ENCODE measurements at regions not wholly inside any gene's neighbourhood (a gene's known extent, or its start where the extent isn't known, plus 50 kb on each side); places are given as distances from the start of the nearest gene placed in this dataset.
A peak's percentile ranks its signal among the peaks of the same experiment; 100 is the strongest.

DNA sequence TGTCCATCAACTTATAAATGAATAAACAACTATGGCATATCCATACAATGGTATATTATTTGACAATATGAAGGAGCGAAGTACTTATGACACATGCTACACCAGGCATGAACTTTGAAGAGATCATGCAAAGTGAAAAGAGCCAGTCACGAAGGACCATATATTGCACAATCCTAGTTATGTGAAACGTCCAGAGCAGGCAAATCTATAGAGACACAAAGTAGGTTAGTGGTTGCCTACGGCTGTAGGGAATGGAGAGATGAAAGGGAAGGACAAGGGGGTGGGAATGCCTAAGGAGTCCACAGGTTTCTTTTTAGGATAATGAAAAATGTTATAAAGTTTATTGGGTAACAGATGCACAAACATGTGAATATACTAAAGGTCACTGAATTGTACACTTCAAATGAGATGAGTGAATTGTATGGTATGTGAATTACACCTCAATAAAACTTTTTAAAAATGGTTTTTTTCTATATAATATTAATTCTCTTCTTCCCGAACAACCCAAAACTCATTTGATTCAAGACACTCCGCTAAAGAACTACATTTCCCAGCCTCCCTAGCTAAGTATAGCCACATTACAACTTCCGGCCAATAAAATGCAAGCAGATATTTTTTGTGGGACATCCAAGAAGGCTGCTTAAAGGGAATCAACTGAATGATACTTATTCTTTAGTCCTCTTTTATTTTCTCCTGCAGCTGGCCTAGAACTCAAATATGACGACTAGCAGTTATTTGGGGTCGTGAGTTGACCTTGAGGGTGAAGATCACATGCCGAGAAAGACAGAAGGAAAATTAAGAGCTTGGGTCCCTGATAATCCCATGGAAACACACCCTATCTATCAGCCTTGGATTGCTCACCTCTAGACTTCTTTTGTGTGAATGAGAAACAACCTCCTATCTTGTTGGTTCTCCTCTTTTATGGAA, 187.2 kb downstream of the TTC8 start:
- H3K23ac ChIP-seq (ENCODE audit: low read depth, low read length, poor library complexity), result no peak overlapping the region
- WGBS, 2 donors (ENCODE audit: extremely low coverage in 2 of 2, insufficient read length in 2 of 2, insufficient replicate concordance in 1 of 2), result no CpG with 5 or more reads among the region's 10 CpGs
- no peak overlapping the region for H4K91ac ChIP-seq (ENCODE audit: low read depth, low read length, poor library complexity)
- H3K18ac ChIP-seq (ENCODE audit: low read length), result no peak overlapping the region
- H3K14ac ChIP-seq (ENCODE audit: low read length), result no peak overlapping the region
- H4K8ac ChIP-seq (ENCODE audit: low read depth, low read length), result no peak overlapping the region
- H3K9ac ChIP-seq (ENCODE audit: low read depth, low read length, poor library complexity), result no peak overlapping the region
- H2BK12ac ChIP-seq (ENCODE audit: low read length), result no peak overlapping the region
- DNase-seq (ENCODE audit: low spot score), result no peak
- H3K4me3 ChIP-seq (ENCODE audit: low read length in 2 of 2), result no peak overlapping the region
- no peak overlapping the region for H3K27ac ChIP-seq (replicated peaks; ENCODE audit: low read length)
- H3K4me2 ChIP-seq (ENCODE audit: insufficient read depth, low read length, poor library complexity, severe bottlenecking), result no peak overlapping the region
- H3K4ac ChIP-seq (ENCODE audit: low read length), result no peak overlapping the region
- no peaks in the 10 kb centered on the region for H3K27me3 ChIP-seq (ENCODE audit: control insufficient read depth in 3 of 3, insufficient read depth in 3 of 3, low read depth in 1 of 3, low read length in 3 of 3)
- H2AK5ac ChIP-seq (ENCODE audit: low read depth, low read length), result no peak overlapping the region
- no peaks in the 10 kb centered on the region for H3K4me1 ChIP-seq (ENCODE audit: control insufficient read depth in 2 of 2, insufficient read depth in 1 of 2, low read depth in 1 of 2, low read length in 2 of 2)
- H2BK120ac ChIP-seq (ENCODE audit: low read depth, low read length), result no peak overlapping the region
- H2BK15ac ChIP-seq (ENCODE audit: low read length), result no peak overlapping the region
- no peaks in the 10 kb centered on the region for H3K79me1 ChIP-seq (ENCODE audit: low read depth, low read length)
- no peak overlapping the region for H2AFZ ChIP-seq (ENCODE audit: low read length)
- H3K36me3 ChIP-seq (replicated peaks in 1 of 2; ENCODE audit: control insufficient read depth in 2 of 2, insufficient read depth in 2 of 2, low read length in 2 of 2), result no peaks in the 10 kb centered on the region
- no peak overlapping the region for H2BK5ac ChIP-seq (ENCODE audit: low read length)
- H3K9me3 ChIP-seq (replicated peaks in 1 of 2; ENCODE audit: control insufficient read depth in 2 of 2, insufficient read depth in 1 of 2, low read depth in 1 of 2, low read length in 2 of 2), result peaks cover 0 to 2% of the 10 kb centered on the region in 2 donors

DNA sequence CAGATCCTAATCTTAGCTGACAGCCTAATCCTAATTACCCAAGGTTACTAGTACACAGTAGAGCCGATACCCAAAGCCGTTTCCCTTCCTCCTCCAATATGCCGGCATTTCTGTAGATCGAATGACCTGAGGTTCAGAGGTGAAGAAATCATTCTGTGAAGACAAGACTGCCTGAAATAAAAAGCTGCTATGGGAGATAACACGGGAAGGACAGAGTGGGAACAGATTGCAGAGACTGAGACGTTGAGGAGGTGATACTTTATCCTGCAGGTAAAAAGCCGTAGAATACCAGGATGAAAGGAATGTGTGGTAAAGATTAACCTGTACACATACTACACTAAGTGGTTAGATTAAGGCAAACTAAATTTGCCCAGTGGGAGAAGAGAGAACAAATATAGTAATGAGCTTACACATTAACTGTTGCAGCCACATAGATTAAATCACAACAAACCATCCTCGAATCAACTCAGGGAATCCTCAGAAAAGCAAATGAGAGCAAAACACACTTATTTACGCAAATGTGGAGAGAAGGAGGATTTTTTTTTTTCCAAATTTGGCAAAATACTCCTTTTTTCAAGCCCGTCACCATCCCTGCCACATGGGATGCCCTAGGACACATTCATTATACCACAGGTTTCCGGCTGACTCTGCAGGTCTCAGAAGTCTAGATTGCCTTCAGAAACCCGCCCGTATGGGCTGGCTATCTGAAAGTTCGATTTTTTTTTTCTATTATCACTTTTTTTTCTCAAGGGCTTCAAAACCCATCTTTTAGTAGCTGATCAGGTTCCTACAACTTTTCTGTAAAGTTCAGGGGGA, 188.0 kb downstream of the TTC8 start:
- Histone ChIP-seq H4K8ac (ENCODE audit: low read depth, low read length) (no peak overlapping the region), H3K79me1 (ENCODE audit: low read depth, low read length) (no peaks in the 10 kb centered on the region), H3K4me2 (ENCODE audit: insufficient read depth, low read length, poor library complexity, severe bottlenecking) (no peak overlapping the region), H2BK15ac (ENCODE audit: low read length) (no peak overlapping the region), H3K18ac (ENCODE audit: low read length) (no peak overlapping the region), H3K4ac (ENCODE audit: low read length) (no peak overlapping the region), H2BK12ac (ENCODE audit: low read length) (no peak overlapping the region), H3K9me3 (replicated peaks in 1 of 2; ENCODE audit: control insufficient read depth in 2 of 2, insufficient read depth in 1 of 2, low read depth in 1 of 2, low read length in 2 of 2) (peaks cover 0 to 2% of the 10 kb centered on the region in 2 donors), H3K4me1 (ENCODE audit: control insufficient read depth in 2 of 2, insufficient read depth in 1 of 2, low read depth in 1 of 2, low read length in 2 of 2) (no peaks in the 10 kb centered on the region), H4K91ac (ENCODE audit: low read depth, low read length, poor library complexity) (no peak overlapping the region), H2BK120ac (ENCODE audit: low read depth, low read length) (no peak overlapping the region), H3K4me3 (ENCODE audit: low read length in 2 of 2) (no peak overlapping the region), H3K27me3 (ENCODE audit: control insufficient read depth in 3 of 3, insufficient read depth in 3 of 3, low read depth in 1 of 3, low read length in 3 of 3) (no peaks in the 10 kb centered on the region), H2AK5ac (ENCODE audit: low read depth, low read length) (no peak overlapping the region), H3K9ac (ENCODE audit: low read depth, low read length, poor library complexity) (no peak overlapping the region), H3K27ac (replicated peaks; ENCODE audit: low read length) (no peak overlapping the region), H3K36me3 (replicated peaks in 1 of 2; ENCODE audit: control insufficient read depth in 2 of 2, insufficient read depth in 2 of 2, low read length in 2 of 2) (no peaks in the 10 kb centered on the region), H2AFZ (ENCODE audit: low read length) (no peak overlapping the region), H3K23ac (ENCODE audit: low read depth, low read length, poor library complexity) (no peak overlapping the region), H3K14ac (ENCODE audit: low read length) (no peak overlapping the region), H2BK5ac (ENCODE audit: low read length) (no peak overlapping the region)
- DNase-seq (ENCODE audit: low spot score), result no peak
- no CpG with 5 or more reads among the region's 14 CpGs for WGBS, 2 donors (ENCODE audit: extremely low coverage in 2 of 2, insufficient read length in 2 of 2, insufficient replicate concordance in 1 of 2)

DNA sequence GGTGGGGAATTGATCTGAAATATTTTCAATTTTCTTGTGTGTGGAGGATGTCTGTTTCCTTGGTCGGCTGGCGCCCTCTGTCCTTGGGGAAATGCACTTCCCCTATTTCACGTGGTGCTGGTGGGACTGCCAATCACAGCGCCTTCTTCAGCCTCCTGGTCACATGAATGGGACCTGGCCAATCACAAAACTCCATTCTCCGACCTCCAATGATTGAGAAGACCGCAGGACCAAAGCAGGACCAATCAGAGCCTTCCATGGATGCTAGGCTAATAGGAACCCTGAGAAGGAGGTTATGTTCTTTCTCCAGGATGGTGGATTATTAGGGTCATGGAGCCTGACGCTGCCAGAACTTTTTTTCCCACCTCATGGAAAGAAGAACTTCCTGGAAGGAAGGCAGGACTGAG, 188.7 kb downstream of the TTC8 start:
- no peak overlapping the region for H3K23ac ChIP-seq (ENCODE audit: low read depth, low read length, poor library complexity)
- no peaks in the 10 kb centered on the region for H3K36me3 ChIP-seq (replicated peaks in 1 of 2; ENCODE audit: control insufficient read depth in 2 of 2, insufficient read depth in 2 of 2, low read length in 2 of 2)
- H3K18ac ChIP-seq (ENCODE audit: low read length), result no peak overlapping the region
- no CpG with 5 or more reads among the region's 7 CpGs for WGBS, 2 donors (ENCODE audit: extremely low coverage in 2 of 2, insufficient read length in 2 of 2, insufficient replicate concordance in 1 of 2)
- H4K8ac ChIP-seq (ENCODE audit: low read depth, low read length), result no peak overlapping the region
- H2BK120ac ChIP-seq (ENCODE audit: low read depth, low read length), result no peak overlapping the region
- H3K4me3 ChIP-seq (ENCODE audit: low read length in 2 of 2), result no peak overlapping the region
- H2BK15ac ChIP-seq (ENCODE audit: low read length), result no peak overlapping the region
- no peak overlapping the region for H2AK5ac ChIP-seq (ENCODE audit: low read depth, low read length)
- H3K27me3 ChIP-seq (ENCODE audit: control insufficient read depth in 3 of 3, insufficient read depth in 3 of 3, low read depth in 1 of 3, low read length in 3 of 3), result no peaks in the 10 kb centered on the region
- DNase-seq (ENCODE audit: low spot score), result no peak
- H3K4me1 ChIP-seq (ENCODE audit: control insufficient read depth in 2 of 2, insufficient read depth in 1 of 2, low read depth in 1 of 2, low read length in 2 of 2), result no peaks in the 10 kb centered on the region
- H2BK5ac ChIP-seq (ENCODE audit: low read length), result no peak overlapping the region
- H3K4ac ChIP-seq (ENCODE audit: low read length), result no peak overlapping the region
- H2AFZ ChIP-seq (ENCODE audit: low read length), result peak overlapping the region; percentile 38
- H3K14ac ChIP-seq (ENCODE audit: low read length), result no peak overlapping the region
- no peak overlapping the region for H3K9ac ChIP-seq (ENCODE audit: low read depth, low read length, poor library complexity)
- no peak overlapping the region for H4K91ac ChIP-seq (ENCODE audit: low read depth, low read length, poor library complexity)
- H3K79me1 ChIP-seq (ENCODE audit: low read depth, low read length), result no peaks in the 10 kb centered on the region
- no peak overlapping the region for H3K27ac ChIP-seq (replicated peaks; ENCODE audit: low read length)
- H3K9me3 ChIP-seq (replicated peaks in 1 of 2; ENCODE audit: control insufficient read depth in 2 of 2, insufficient read depth in 1 of 2, low read depth in 1 of 2, low read length in 2 of 2), result peaks cover 0 to 2% of the 10 kb centered on the region in 2 donors
- H3K4me2 ChIP-seq (ENCODE audit: insufficient read depth, low read length, poor library complexity, severe bottlenecking), result no peak overlapping the region
- no peak overlapping the region for H2BK12ac ChIP-seq (ENCODE audit: low read length)

Measured in neuronal stem cell (in vitro differentiated cells).